Transverse colon (tissue), 4 donors: ENCODE measurements at regions not wholly inside any gene's neighbourhood (a gene's known extent, or its start where the extent isn't known, plus 50 kb on each side); places are given as distances from the start of the nearest gene placed in this dataset.

Experiments
- EP300 ChIP-seq: sonication (generic); formaldehyde crosslinking; IDR thresholded peaks from one replicate; pipeline ENCODE4 v1.6.1; 2017; ENCODE audit warnings: antibody characterized with exemption, low read depth
- POLR2A ChIP-seq: fragments of 450-650 bp; IDR thresholded peaks from one replicate; pipeline ENCODE4 v1.6.1; 2016; ENCODE audit warnings: antibody characterized with exemption, mild to moderate bottlenecking, moderate library complexity
- POLR2AphosphoS5 ChIP-seq, 3 donors: sonication (generic); formaldehyde crosslinking; IDR thresholded peaks; one replicate each; pipeline ENCODE4 v1.6.1; 2016; ENCODE audit warnings: antibody characterized with exemption in 3 of 3
- TF ChIP-seq, protein P1 (sequence below), 5 experiments: fragments of 200-600 bp in 3 of 5; fragments of 450-650 bp in 2 of 5; sonication (generic) in 3 of 5; IDR thresholded peaks; 1 replicate in 2 of 5; 2 replicates in 3 of 5; pipeline ENCODE4 v1.5.1; 2016 to 2017; ENCODE audit warnings: antibody characterized with exemption in 5 of 5, inconsistent platforms in 3 of 5, mild to moderate bottlenecking in 2 of 5, moderate library complexity in 1 of 5

DNA sequence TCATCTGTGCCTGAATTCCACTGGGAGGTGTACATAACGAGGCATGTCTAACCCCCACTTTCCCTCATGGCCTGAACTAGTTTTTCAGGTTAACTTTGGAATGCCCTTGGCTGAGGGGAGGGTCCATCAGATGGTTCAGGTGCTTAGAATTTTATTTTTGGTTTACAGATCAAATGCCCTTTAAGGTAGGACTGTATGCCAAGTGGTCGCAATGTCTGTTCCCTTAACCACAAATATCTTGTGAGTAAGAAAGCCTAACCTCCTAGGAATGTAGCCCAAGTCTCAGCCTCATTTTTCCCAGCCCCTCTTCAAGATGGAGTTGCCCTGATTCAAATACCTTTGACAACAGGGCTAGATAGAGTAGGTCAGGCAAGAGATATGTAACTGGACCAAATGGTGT is 78.4 kb downstream of the RNASET2 start:
- TF ChIP-seq, protein P1, sequence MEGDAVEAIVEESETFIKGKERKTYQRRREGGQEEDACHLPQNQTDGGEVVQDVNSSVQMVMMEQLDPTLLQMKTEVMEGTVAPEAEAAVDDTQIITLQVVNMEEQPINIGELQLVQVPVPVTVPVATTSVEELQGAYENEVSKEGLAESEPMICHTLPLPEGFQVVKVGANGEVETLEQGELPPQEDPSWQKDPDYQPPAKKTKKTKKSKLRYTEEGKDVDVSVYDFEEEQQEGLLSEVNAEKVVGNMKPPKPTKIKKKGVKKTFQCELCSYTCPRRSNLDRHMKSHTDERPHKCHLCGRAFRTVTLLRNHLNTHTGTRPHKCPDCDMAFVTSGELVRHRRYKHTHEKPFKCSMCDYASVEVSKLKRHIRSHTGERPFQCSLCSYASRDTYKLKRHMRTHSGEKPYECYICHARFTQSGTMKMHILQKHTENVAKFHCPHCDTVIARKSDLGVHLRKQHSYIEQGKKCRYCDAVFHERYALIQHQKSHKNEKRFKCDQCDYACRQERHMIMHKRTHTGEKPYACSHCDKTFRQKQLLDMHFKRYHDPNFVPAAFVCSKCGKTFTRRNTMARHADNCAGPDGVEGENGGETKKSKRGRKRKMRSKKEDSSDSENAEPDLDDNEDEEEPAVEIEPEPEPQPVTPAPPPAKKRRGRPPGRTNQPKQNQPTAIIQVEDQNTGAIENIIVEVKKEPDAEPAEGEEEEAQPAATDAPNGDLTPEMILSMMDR (IDR thresholded peaks at IDR 0.05), result no peak
- TF ChIP-seq POLR2AphosphoS5 (IDR thresholded peaks at IDR 0.05) (no peak), POLR2A (no peak), EP300 (no peak)
